HCT116 (cell line): ENCODE measurements at regions not wholly inside any gene's neighbourhood (a gene's known extent, or its start where the extent isn't known, plus 50 kb on each side); places are given as distances from the start of the nearest gene placed in this dataset.

ENCODE experiments used
- ATAC-seq: fragments of 200-7000 bp; cut with Tn5 transposase; 2 replicates; pipeline ENCODE4 v1.9.1; 2020; ENCODE audit warnings: mild to moderate bottlenecking, moderate library complexity
- BruUV-seq: library from RNA; stranded (reverse); fragments of 400-500 nt; replicated peaks from 2 replicates; lab custom pipeline; 2021; lab: Mats Ljungman, UMichigan
- CTCF ChIA-PET: fragments of 300-600 bp; sonication (Branson Sonifier 250); formaldehyde crosslinking; loops from one replicate; lab custom pipeline; 2021; ENCODE audit warnings: antibody characterized with exemption; lab: Charles Lee
- POLR2A ChIA-PET: fragments of 300-600, 350-600 bp; sonication (Branson Sonifier 250); formaldehyde crosslinking; loops from one replicate; lab custom pipeline; 2021; ENCODE audit warnings: antibody characterized with exemption; lab: Charles Lee
- RAD21 ChIA-PET, 2 experiments: fragments of 300-600 bp; sonication (Branson Sonifier 250); formaldehyde crosslinking; loops; one replicate each; lab custom pipeline; 2023; ENCODE audit warnings: low total read pairs in 2 of 2; ENCODE audit not compliant: uncharacterized antibody in 2 of 2, unreplicated experiment in 2 of 2, low non-redundant PET in 1 of 2; lab: Charles Lee
- DNase-seq: peaks from one replicate; pipeline ENCODE4 v3.0.0-alpha.2; 2010; ENCODE audit warnings: low read depth, low spot score
- H2AFZ ChIP-seq: fragments of 200-600 bp; shearing (Covaris generic), sonication (generic); 2 replicates; pipeline ENCODE4 v1.6.1; 2017; ENCODE audit warnings: low read depth, mixed run types, mixed read lengths, antibody characterized with exemption, low read length; ENCODE audit not compliant: poor library complexity, severe bottlenecking
- H3K27ac ChIP-seq: 2 replicates; pipeline ENCODE4 v1.5.1; 2012; ENCODE audit warnings: low read depth, low read length
- H3K27me3 ChIP-seq: fragments of 200-600 bp; sonication (generic); 2 replicates; pipeline ENCODE4 v1.6.1; 2016; ENCODE audit warnings: mixed run types, low read length, mixed read lengths; ENCODE audit not compliant: insufficient read depth
- H3K36me3 ChIP-seq, 2 experiments: fragments of 200-500 bp in 1 of 2; fragments of 200-600 bp in 1 of 2; sonication (Bioruptor generic) in 1 of 2; sonication (generic) in 1 of 2; 2 replicates each; pipeline versions ENCODE4 v1.5.1 to v1.6.1; 2014 to 2016; ENCODE audit warnings: low read length in 2 of 2, inconsistent platforms in 1 of 2, mixed read lengths in 1 of 2, mixed run types in 1 of 2; ENCODE audit not compliant: insufficient read depth in 2 of 2, control insufficient read depth in 1 of 2
- H3K4me1 ChIP-seq, 2 experiments: fragments of 200-600 bp in 1 of 2; sonication (generic) in 1 of 2; 2 replicates each; pipeline versions ENCODE4 v1.5.1 to v1.6.1; 2012 to 2017; ENCODE audit warnings: low read length in 2 of 2, inconsistent platforms in 1 of 2, mild to moderate bottlenecking in 1 of 2, mixed read lengths in 1 of 2, mixed run types in 1 of 2, moderate library complexity in 1 of 2; ENCODE audit not compliant: insufficient read depth in 2 of 2, control insufficient read depth in 1 of 2
- H3K4me2 ChIP-seq: fragments of 200-600 bp; sonication (generic); 2 replicates; pipeline ENCODE4 v1.6.1; 2017; ENCODE audit warnings: mixed run types, low read length, mixed read lengths
- H3K4me3 ChIP-seq, 2 experiments: fragments of 200-600 bp in 1 of 2; sonication (generic) in 1 of 2; replicated peaks in 1 of 2; 2 replicates each; pipeline ENCODE4 v1.5.1; 2011 to 2016; ENCODE audit warnings: low read length in 2 of 2, control low read depth in 1 of 2, low read depth in 1 of 2, mild to moderate bottlenecking in 1 of 2, mixed read lengths in 1 of 2, mixed run types in 1 of 2
- H3K79me2 ChIP-seq: fragments of 200-600 bp; sonication (generic); 2 replicates; pipeline ENCODE4 v1.6.1; 2017; ENCODE audit warnings: mild to moderate bottlenecking, mixed run types, low read length, moderate library complexity, mixed read lengths; ENCODE audit not compliant: insufficient read depth
- H3K9ac ChIP-seq: fragments of 200-600 bp; sonication (generic); 2 replicates; pipeline ENCODE4 v1.6.1; 2016; ENCODE audit warnings: low read length, mixed read lengths
- H3K9me2 ChIP-seq: fragments of 200-600 bp; sonication (generic), shearing (Covaris generic); 2 replicates; pipeline ENCODE4 v1.6.1; 2017; ENCODE audit warnings: mixed run types, mild to moderate bottlenecking, moderate library complexity; ENCODE audit not compliant: insufficient read depth
- H3K9me3 ChIP-seq, 2 experiments: fragments of 200-500 bp in 1 of 2; fragments of 200-600 bp in 1 of 2; sonication (Bioruptor generic) in 1 of 2; sonication (generic) in 1 of 2; 2 replicates each; pipeline ENCODE4 v1.6.1; 2014 to 2017; ENCODE audit warnings: low read length in 2 of 2, mixed read lengths in 2 of 2, inconsistent platforms in 1 of 2, low read depth in 1 of 2, mild to moderate bottlenecking in 1 of 2, mixed run types in 1 of 2, moderate library complexity in 1 of 2; ENCODE audit not compliant: control insufficient read depth in 1 of 2, insufficient read depth in 1 of 2
- H4K20me1 ChIP-seq: fragments of 200-600 bp; sonication (generic), shearing (Covaris generic); 2 replicates; pipeline ENCODE4 v1.6.1; 2017; ENCODE audit warnings: mixed run types, mild to moderate bottlenecking, moderate library complexity; ENCODE audit not compliant: insufficient read depth
- CBX3 ChIP-seq: IDR thresholded peaks from 2 replicates; pipeline ENCODE4 v1.6.1; 2012; ENCODE audit warnings: low read depth
- EGR1 ChIP-seq: IDR thresholded peaks from 2 replicates; pipeline ENCODE4 v1.6.1; 2012; ENCODE audit warnings: low read depth
- ELF1 ChIP-seq: IDR thresholded peaks from 2 replicates; pipeline ENCODE4 v1.6.1; 2012; ENCODE audit warnings: low read depth, borderline replicate concordance
- JUND ChIP-seq: IDR thresholded peaks from 2 replicates; pipeline ENCODE4 v1.6.1; 2012
- POLR2A ChIP-seq: IDR thresholded peaks from 2 replicates; pipeline ENCODE4 v1.7.0; 2011; ENCODE audit warnings: borderline replicate concordance; ENCODE audit not compliant: insufficient read depth, insufficient read length; ENCODE audit errors: extremely low read depth
- RAD21 ChIP-seq: IDR thresholded peaks from 2 replicates; pipeline ENCODE4 v1.6.1; 2012; ENCODE audit warnings: low read depth, mild to moderate bottlenecking
- REST ChIP-seq: IDR thresholded peaks from 2 replicates; pipeline ENCODE4 v1.6.1; 2012; ENCODE audit warnings: low read depth
- SIN3A ChIP-seq: IDR thresholded peaks from 2 replicates; pipeline ENCODE4 v1.6.1; 2012; ENCODE audit warnings: low read depth
- TCF7L2 ChIP-seq: IDR thresholded peaks from 2 replicates; pipeline ENCODE4 v1.7.0; 2011; ENCODE audit warnings: borderline replicate concordance, inconsistent platforms; ENCODE audit not compliant: insufficient read depth, insufficient read length; ENCODE audit errors: extremely low read depth
- YY1 ChIP-seq: IDR thresholded peaks from 2 replicates; pipeline ENCODE4 v1.6.1; 2011; ENCODE audit warnings: low read length, low read depth, moderate library complexity, mild to moderate bottlenecking; ENCODE audit not compliant: insufficient replicate concordance; ENCODE audit errors: extremely low read depth
- ZFX ChIP-seq: fragments of 450-650 bp; IDR thresholded peaks from 2 replicates; pipeline ENCODE4 v1.6.1; 2017
- intact Hi-C: fragments of 100-400 bp; cut with micrococcal nuclease; formaldehyde crosslinking; loops from 2 replicates; pipeline ENCODE4 v1.10.0; 2022

- TF ChIP-seq REST (no peak), SIN3A (no peak)
These were observed 142.1 kb downstream of the PXDC1 start (continued) for GRCh38 chr6:3609388-3609787.

GRCh38 chr6:3608159-3608558, 143.4 kb downstream of the PXDC1 start:
- POLR2A ChIA-PET = no interaction called here
- ATAC-seq (no peak), DNase-seq (no peak)
- no peak overlapping the region for H2AFZ ChIP-seq
- CTCF ChIA-PET = no interaction called here
- intact Hi-C loops = no loop called here
- H3K27ac ChIP-seq = no peak overlapping the region
- TF ChIP-seq EGR1 (no peak), ZFX (no peak), TCF7L2 (no peak)
- H3K9me3 ChIP-seq = no peaks in the 10 kb centered on the region
- BruUV-seq = no TSS peak
- H3K79me2 ChIP-seq = no peaks in the 10 kb centered on the region
- H3K4me3 ChIP-seq = no peak overlapping the region
- peaks cover 21 to 29% of the 10 kb centered on the region in 2 experiments for H3K4me1 ChIP-seq
- H4K20me1 ChIP-seq = no peaks in the 10 kb centered on the region
- H3K27me3 ChIP-seq = no peaks in the 10 kb centered on the region
- no peak overlapping the region for H3K9ac ChIP-seq
- H3K4me2 ChIP-seq = no peak overlapping the region
- H3K36me3 ChIP-seq = no peaks in the 10 kb centered on the region
- RAD21 ChIA-PET = no interaction called here
- H3K9me2 ChIP-seq = no peaks in the 10 kb centered on the region

- BruUV-seq = no TSS peak
- H3K9me3 ChIP-seq = no peaks in the 10 kb centered on the region
- H3K4me2 ChIP-seq = no peak overlapping the region
- no peaks in the 10 kb centered on the region for H3K79me2 ChIP-seq
- POLR2A ChIA-PET = no interaction called here
- H3K9me2 ChIP-seq = no peaks in the 10 kb centered on the region
- no peak overlapping the region for H3K9ac ChIP-seq
- peaks cover 16 to 23% of the 10 kb centered on the region in 2 experiments for H3K4me1 ChIP-seq
- CTCF ChIA-PET = no interaction called here
- no peak overlapping the region for H2AFZ ChIP-seq
- ATAC-seq (no peak), DNase-seq (no peak)
- H3K36me3 ChIP-seq = no peaks in the 10 kb centered on the region
- H3K4me3 ChIP-seq = no peak overlapping the region
- RAD21 ChIA-PET = no interaction called here
- H4K20me1 ChIP-seq = no peaks in the 10 kb centered on the region
- intact Hi-C loops = no loop called here
- H3K27me3 ChIP-seq = no peaks in the 10 kb centered on the region
- TF ChIP-seq RAD21 (no peak), TCF7L2 (no peak), CBX3 (no peak), POLR2A (no peak), JUND (no peak), ELF1 (no peak), YY1 (no peak)
- H3K27ac ChIP-seq = no peak overlapping the region
These were observed 143.9 kb downstream of the PXDC1 start for GRCh38 chr6:3607599-3607998.
